GM21723 (cell line): ENCODE measurements at regions not wholly inside any gene's neighbourhood (a gene's known extent, or its start where the extent isn't known, plus 50 kb on each side); places are given as distances from the start of the nearest gene placed in this dataset.
"Not testable (repeated sequence)": the region's sequence is repeated elsewhere in the genome, so short reads cannot be mapped to it uniquely, and the experiment has no call there.

Experiments
- ATAC-seq: cut with Tn5 transposase; IDR thresholded peaks from one replicate; pipeline ENCODE4 v1.9.1; 2021; ENCODE audit warnings: mild to moderate bottlenecking, moderate library complexity; ENCODE audit not compliant: unreplicated experiment

- ATAC-seq: no peak
Observed at GRCh38 chr11:135015966-135016365, 603.9 kb upstream of the B3GAT1 start.

GRCh38 chr11:135011313-135011712, 599.3 kb upstream of the B3GAT1 start:
- ATAC-seq: not testable (repeated sequence)

- no peak for ATAC-seq
Observed at GRCh38 chr11:135009125-135009524, 597.1 kb upstream of the B3GAT1 start.

- no peak for ATAC-seq
Observed at GRCh38 chr11:135008412-135008811, 596.4 kb upstream of the B3GAT1 start.

- no peak for ATAC-seq
Observed at GRCh38 chr11:135008001-135008405, 596.0 kb upstream of the B3GAT1 start.

- ATAC-seq: no peak
Observed at GRCh38 chr11:135006800-135007199, 594.8 kb upstream of the B3GAT1 start.

- no peak for ATAC-seq
Observed at GRCh38 chr11:135004495-135004894, 592.5 kb upstream of the B3GAT1 start.

GRCh38 chr11:135002236-135002635, 590.2 kb upstream of the B3GAT1 start:
- ATAC-seq: no peak

- ATAC-seq: no peak
Observed at GRCh38 chr11:135001581-135001980, 589.5 kb upstream of the B3GAT1 start.

- not testable (repeated sequence) for ATAC-seq
Observed at GRCh38 chr11:135001065-135001464, 589.0 kb upstream of the B3GAT1 start.

GRCh38 chr11:134999590-134999989, 587.5 kb upstream of the B3GAT1 start:
- ATAC-seq: no peak

- no peak for ATAC-seq
Observed at GRCh38 chr11:134997652-134998320, 585.7 kb upstream of the B3GAT1 start.

GRCh38 chr11:134995741-134996140, 583.7 kb upstream of the B3GAT1 start:
- no peak for ATAC-seq

GRCh38 chr11:134994431-134994830, 582.4 kb upstream of the B3GAT1 start:
- no peak for ATAC-seq

GRCh38 chr11:134993691-134994243, 581.7 kb upstream of the B3GAT1 start:
- ATAC-seq: no peak

GRCh38 chr11:134992981-134993380, 580.9 kb upstream of the B3GAT1 start:
- ATAC-seq: no peak

- no peak for ATAC-seq
Observed at GRCh38 chr11:134988495-134988894, 576.5 kb upstream of the B3GAT1 start.

GRCh38 chr11:134987822-134988221, 575.8 kb upstream of the B3GAT1 start:
- no peak for ATAC-seq

GRCh38 chr11:134987223-134987768, 575.3 kb upstream of the B3GAT1 start:
- ATAC-seq: no peak

GRCh38 chr11:134984421-134984820, 572.4 kb upstream of the B3GAT1 start:
- no peak for ATAC-seq

GRCh38 chr11:134982432-134982831, 570.4 kb upstream of the B3GAT1 start:
- ATAC-seq: not testable (repeated sequence)

GRCh38 chr11:134981835-134982234, 569.8 kb upstream of the B3GAT1 start:
- ATAC-seq: no peak
